AG20443 (cell line): ENCODE measurements at regions not wholly inside any gene's neighbourhood (a gene's known extent, or its start where the extent isn't known, plus 50 kb on each side); places are given as distances from the start of the nearest gene placed in this dataset.
A peak's percentile ranks its signal among the peaks of the same experiment; 100 is the strongest.

ENCODE experiments used
- DNase-seq: peaks from one replicate; pipeline ENCODE4 v3.0.0; 2012; ENCODE audit warnings: low spot score, mixed read lengths

GRCh38 chr15:62945760-62946159 lies 96.8 kb upstream of the TPM1 start:
- no peak for DNase-seq

GRCh38 chr15:62946940-62947339 lies 95.6 kb upstream of the TPM1 start:
- no peak for DNase-seq

GRCh38 chr15:62950462-62950931 lies 92.0 kb upstream of the TPM1 start:
- no peak for DNase-seq

- no peak for DNase-seq
These were observed 91.1 kb upstream of the TPM1 start for GRCh38 chr15:62951481-62951880.

DNA sequence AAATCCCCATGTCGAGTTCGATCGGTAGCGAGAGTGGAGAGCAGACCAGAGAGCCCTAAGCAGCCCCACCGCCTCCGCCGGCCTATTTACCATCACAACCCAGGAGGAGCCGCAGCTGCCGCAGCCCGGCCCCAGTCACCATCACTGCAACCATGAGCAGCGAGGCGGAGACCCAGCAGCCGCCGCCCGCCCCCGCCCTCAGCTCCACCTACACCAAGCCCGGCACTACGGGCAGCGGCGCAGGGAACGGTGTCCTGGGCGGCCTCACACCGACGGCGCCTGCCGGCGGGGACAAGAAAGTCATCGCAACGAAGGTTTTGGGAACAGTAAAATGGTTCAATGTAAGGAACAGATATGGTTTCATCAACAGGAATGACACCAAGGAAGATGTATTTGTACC lies 89.5 kb upstream of the TPM1 start:
- no peak for DNase-seq

DNA sequence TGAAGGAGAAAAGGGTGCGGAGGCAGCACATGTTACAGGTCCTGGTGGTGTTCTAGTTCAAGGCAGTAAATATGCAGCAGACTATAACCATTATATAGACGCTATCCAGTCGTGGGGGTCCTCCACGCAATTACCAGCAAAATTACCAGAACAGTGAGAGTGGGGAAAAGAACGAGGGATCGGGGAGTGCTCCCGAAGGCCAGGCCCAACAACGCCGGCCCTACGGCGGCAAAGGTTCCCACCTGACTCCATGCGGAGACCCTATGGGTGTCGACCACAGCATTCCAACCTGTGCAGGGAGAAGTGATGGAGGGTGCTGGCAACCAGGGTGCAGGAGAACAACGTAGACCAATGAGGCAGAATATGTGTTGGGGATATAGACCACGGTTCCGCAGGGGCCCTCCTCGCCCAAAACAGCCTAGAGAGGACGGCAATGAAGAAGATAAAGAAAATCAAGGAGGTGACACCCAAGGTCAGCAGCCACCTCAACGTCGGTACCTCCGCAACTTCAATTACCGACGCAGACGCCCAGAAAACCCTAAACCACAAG lies 89.0 kb upstream of the TPM1 start:
- no peak for DNase-seq

DNA sequence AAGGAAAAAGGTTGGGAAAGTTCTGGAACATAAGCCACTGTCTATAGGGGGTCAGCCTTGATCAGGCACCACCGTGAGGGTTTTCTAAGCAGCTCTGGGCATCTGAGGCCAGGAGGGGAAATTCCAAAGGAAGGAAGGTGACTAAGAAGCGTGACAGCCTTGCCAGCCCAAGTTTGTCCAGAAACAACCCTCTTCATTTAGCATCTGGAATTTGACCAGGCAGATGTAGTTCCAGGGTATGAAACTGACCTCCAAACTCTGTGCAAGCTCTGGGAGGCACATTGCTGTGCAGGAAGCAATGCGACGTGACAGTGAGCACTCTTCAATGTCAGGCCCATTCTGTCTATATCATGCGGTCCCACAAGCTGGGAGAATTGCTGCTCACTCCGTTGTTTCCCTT lies 85.4 kb upstream of the TPM1 start:
- DNase-seq: peak; percentile 34

DNA sequence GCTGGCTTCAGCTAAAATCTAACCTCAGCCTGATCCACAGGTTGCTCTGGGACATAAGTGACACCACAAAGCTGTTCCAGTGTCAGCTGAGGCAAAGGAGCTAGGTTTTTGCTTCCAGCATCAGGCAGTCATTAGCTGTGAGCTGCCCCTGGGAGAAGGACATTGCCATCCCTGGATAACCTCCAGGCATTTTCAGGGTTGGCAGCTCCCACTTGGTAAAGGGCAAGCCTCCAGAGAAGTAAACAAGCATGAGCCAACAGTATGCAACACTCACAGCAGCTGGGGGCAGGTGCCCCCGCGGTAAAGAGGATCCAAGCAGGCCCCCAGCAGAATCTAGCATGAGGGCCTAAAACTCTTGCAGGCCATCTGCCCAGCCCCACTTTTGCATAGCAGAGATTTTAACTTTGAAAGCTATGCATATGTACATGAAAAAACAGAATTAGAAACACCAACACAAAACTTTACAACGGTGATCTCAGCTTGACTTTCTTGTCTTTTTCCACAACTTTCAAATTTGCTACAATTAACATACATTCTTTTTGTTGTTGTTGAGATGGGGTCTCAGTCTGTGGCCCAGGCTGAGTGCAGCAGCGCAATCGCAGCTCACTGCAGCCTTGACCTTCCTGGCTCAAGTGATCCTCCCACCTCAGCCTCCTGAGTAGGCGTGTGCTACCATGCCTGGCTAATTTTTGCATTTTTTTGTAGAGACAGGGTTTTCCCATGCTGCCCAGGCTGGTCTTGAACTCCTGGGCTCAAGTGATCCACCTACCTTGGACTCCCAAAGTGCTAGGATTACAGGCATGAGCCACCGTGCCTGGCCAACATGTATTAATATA lies 83.8 kb upstream of the TPM1 start:
- DNase-seq: peak; percentile 22

DNA sequence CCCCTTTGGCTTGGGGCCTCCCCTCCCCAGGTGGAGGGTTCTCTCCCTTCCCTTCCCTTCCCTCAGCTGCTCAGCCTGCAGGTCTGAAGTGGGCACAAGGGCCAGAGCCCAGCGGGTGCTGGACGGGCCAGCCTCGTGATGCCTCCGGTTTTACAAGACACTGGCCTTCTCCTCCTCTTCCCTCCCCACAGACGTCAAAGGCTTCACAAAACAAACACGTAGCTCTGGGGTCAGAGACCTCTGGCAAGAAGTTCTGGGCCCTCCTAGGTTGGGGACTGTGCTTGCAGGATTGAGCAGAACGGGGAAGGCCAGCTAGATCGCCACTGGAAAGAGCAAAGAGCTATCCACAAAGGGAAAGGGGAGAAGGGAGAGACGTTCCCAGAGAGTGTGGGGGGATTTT lies 81.4 kb upstream of the TPM1 start:
- no peak for DNase-seq

DNA sequence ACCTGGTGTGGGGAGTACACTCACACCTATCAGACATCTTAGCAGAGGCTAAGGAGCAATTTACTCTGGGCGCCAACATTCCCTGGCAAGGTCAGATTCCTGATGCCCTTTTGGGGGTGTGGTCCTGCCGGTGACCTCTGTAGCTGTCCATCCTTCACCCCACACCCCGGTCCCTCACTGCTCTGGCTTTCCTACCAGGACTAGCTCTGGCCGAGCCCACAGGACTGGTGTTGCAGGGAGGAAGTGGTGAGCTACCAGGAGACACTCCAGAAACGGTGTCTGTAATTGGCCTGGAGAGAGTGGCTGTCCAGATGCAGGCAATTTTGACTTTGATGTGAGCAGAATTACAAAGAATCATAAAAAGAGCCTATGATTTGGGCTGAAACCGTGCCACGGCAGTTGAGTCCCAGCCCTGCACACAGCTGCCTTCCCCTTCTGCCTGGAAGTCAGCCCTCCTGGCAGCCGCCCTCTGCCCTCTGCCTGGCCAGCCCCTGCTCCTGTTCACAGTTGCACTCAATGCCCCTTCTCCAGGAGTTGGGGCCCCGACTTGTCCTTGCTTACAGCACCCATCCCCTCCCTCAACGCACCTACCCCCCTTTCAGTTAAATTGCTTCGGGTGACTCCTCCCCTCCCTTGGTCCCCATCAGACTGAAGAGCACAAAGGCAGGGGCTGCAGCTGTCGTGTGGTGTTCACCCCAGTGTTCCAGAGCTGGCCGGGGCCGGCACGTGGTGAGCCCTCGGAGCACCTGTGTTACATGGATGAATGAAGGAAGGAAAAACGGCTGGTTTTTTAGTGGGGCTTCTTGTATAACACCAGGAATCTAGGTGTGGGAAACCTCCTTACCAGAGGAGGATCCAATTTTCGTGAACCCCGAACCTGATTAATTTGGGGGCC lies 80.2 kb upstream of the TPM1 start:
- DNase-seq: peak; percentile 39

GRCh38 chr15:62964251-62964650 lies 78.3 kb upstream of the TPM1 start:
- DNase-seq: peak; percentile 73

- no peak for DNase-seq
These were observed 76.1 kb upstream of the TPM1 start for GRCh38 chr15:62966294-62967078.

DNA sequence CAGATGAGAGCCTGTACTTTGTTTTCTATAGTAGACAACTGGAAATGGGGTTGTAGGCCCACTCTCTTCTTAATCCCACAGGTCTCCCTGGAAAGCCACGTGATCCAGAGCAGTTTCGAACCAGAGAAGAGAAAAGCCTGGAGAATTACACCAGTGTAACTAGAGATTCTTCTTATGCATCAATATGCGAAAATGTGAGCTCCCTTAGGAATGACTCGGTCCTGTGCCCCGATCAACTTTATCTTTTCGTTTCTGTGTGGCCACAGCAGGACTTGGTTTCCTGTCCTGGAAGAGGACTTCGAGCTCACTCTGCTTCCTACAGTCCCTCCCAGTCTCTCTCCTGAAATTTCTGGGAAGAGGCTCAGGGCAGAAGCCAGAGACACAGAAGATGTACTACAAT lies 73.8 kb upstream of the TPM1 start:
- DNase-seq: no peak

DNA sequence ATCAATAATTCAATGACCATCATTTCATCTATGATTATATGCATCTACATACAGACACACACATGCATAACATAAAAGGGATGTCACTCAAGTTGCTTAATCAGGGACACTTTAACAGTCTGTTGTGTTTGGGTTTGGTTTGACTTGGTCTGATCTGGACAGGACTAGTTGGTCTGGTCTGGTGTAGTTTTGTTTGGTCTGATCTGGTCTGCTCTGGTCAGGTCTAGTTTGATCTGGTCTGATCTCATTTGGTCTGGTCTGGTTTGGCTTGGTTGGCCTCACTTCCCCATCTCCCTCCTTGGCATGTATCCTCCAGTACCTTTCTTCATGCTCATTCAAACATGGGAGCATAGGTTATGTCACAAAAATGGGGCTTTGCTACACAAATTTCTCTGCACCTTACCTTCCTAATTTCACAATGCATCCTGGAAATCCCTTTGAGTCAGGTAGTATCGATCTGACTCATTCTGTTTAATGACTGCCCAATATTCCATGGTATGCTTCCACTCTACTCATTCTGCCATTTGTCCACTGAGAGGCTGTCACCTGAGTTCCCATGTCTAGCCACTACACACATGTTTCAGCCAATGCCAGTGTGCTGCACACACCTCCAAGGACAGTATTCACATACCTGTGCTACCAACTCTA lies 73.0 kb upstream of the TPM1 start:
- no peak for DNase-seq

- no peak for DNase-seq
These were observed 69.7 kb upstream of the TPM1 start for GRCh38 chr15:62972814-62973213.

GRCh38 chr15:62975515-62975914 lies 67.0 kb upstream of the TPM1 start:
- no peak for DNase-seq

DNA sequence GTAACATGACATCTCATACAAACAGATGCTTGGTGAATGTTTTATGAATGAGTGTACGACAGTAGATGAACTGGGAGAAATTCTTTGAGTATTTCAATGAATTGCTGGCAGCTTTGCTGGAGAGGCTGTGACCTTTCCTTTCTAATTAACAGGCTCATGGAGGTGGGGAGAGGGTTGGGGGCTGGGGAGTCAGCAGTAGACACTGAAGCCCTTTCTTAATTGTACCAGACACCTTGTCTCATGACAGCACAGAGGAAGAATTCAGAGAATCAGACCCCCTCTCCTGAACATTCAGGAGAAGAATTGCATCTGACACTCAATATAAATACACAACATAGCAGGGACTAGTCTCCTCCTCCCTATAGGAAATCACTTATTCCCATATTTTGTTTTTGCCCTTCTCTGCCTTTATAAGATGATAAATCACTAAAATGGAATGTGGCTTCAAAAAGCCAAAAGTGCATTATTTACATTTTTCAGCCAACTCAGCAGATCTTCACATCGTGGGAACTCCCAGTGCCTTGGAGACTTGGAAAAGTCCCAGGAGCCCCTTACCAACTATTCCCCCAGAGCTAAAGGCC lies 66.2 kb upstream of the TPM1 start:
- peak; percentile 55 for DNase-seq

GRCh38 chr15:62977952-62978811 lies 64.4 kb upstream of the TPM1 start:
- DNase-seq: peak; percentile 88

DNA sequence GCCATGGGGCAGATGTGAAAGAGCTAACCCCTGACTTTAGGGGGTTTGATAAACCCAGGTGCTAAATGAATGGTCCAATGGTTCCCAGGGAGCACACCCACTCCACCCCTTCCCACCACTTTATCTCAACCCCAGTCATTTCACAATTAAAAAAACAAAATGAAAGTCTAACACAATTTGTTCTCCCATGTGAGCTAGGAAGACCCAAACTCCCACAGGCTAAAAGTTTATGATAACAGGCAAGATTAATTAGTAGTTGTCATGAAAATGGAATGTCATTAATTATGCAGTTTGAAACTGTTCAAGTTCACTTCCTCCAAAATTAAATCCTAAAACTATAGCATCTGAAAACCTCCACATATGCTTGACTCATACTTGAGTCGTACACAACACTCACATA lies 63.3 kb upstream of the TPM1 start:
- no peak for DNase-seq

- DNase-seq: no peak
These were observed 61.5 kb upstream of the TPM1 start for GRCh38 chr15:62981071-62981470.
